GM10266 (cell line): ENCODE measurements at regions not wholly inside any gene's neighbourhood (a gene's known extent, or its start where the extent isn't known, plus 50 kb on each side); places are given as distances from the start of the nearest gene placed in this dataset.

ENCODE experiments used
- DNase-seq: peaks from one replicate; pipeline ENCODE4 v3.0.0; 2012; ENCODE audit errors: extremely low spot score
- CTCF ChIP-seq: IDR thresholded peaks from 2 replicates; pipeline ENCODE4 v1.5.1; 2012; ENCODE audit warnings: mild to moderate bottlenecking, low read depth; ENCODE audit not compliant: control insufficient read depth, insufficient read depth; ENCODE audit errors: missing control alignments

- TF ChIP-seq CTCF = no peak
Measured at GRCh38 chr14:98184457-98184856, 1087.5 kb downstream of the BCL11B start.

GRCh38 chr14:98185036-98185435, 1087.0 kb downstream of the BCL11B start:
- DNase-seq = no peak
- TF ChIP-seq CTCF = no peak

More at GRCh38 chr14:98184457-98184856, 1087.5 kb downstream of the BCL11B start:
- DNase-seq = no peak

GRCh38 chr14:98186140-98186539, 1085.9 kb downstream of the BCL11B start:
- no peak for DNase-seq
- no peak for TF ChIP-seq CTCF

GRCh38 chr14:98187281-98187680, 1084.7 kb downstream of the BCL11B start:
- TF ChIP-seq CTCF = no peak
- DNase-seq = no peak

GRCh38 chr14:98189062-98189461, 1082.9 kb downstream of the BCL11B start:
- DNase-seq = no peak
- TF ChIP-seq CTCF = no peak

GRCh38 chr14:98189511-98189910, 1082.5 kb downstream of the BCL11B start:
- DNase-seq = no peak

GRCh38 chr14:98189944-98190343, 1082.1 kb downstream of the BCL11B start:
- DNase-seq = no peak
- TF ChIP-seq CTCF = no peak

More at GRCh38 chr14:98189511-98189910, 1082.5 kb downstream of the BCL11B start:
- no peak for TF ChIP-seq CTCF
